Stimulated activated CD8-positive, alpha-beta memory T cell treated with anti-CD3 and anti-CD28 coated beads, Interleukin-12 subunit alpha, Interleukin-12 subunit beta, amount 100 ng/mL, for 24 hours (primary cell): ENCODE measurements at regions not wholly inside any gene's neighbourhood (a gene's known extent, or its start where the extent isn't known, plus 50 kb on each side); places are given as distances from the start of the nearest gene placed in this dataset.

Experiments used
- DNase-seq: peaks from one replicate; pipeline ENCODE4 v3.0.0-alpha.2; 2020; ENCODE audit errors: extremely low read depth

- DNase-seq: no peak
Measured at GRCh38 chr15:62608369-62608768, 434.2 kb upstream of the TPM1 start.

- DNase-seq: no peak
Measured at GRCh38 chr15:62610265-62610869, 432.2 kb upstream of the TPM1 start.

- DNase-seq: no peak
Measured at GRCh38 chr15:62611002-62611401, 431.5 kb upstream of the TPM1 start.

GRCh38 chr15:62612183-62612733 lies 430.3 kb upstream of the TPM1 start:
- DNase-seq: no peak

GRCh38 chr15:62612771-62613170 lies 429.8 kb upstream of the TPM1 start:
- DNase-seq: no peak

- DNase-seq: no peak
Measured at GRCh38 chr15:62616746-62617145, 425.8 kb upstream of the TPM1 start.

GRCh38 chr15:62617741-62618140 lies 424.8 kb upstream of the TPM1 start:
- no peak for DNase-seq

- no peak for DNase-seq
Measured at GRCh38 chr15:62618432-62618831, 424.1 kb upstream of the TPM1 start.

- DNase-seq: no peak
Measured at GRCh38 chr15:62618846-62619504, 423.6 kb upstream of the TPM1 start.

- DNase-seq: no peak
Measured at GRCh38 chr15:62619526-62619925, 423.0 kb upstream of the TPM1 start.

- DNase-seq: no peak
Measured at GRCh38 chr15:62622775-62623174, 419.8 kb upstream of the TPM1 start.

- DNase-seq: no peak
Measured at GRCh38 chr15:62624547-62625378, 417.8 kb upstream of the TPM1 start.

- DNase-seq: no peak
Measured at GRCh38 chr15:62625429-62626033, 417.0 kb upstream of the TPM1 start.

GRCh38 chr15:62626903-62627302 lies 415.6 kb upstream of the TPM1 start:
- DNase-seq: no peak

- DNase-seq: no peak
Measured at GRCh38 chr15:62631076-62631724, 411.3 kb upstream of the TPM1 start.

- DNase-seq: no peak
Measured at GRCh38 chr15:62636823-62637573, 405.5 kb upstream of the TPM1 start.

GRCh38 chr15:62637574-62637897 lies 405.0 kb upstream of the TPM1 start:
- no peak for DNase-seq

- no peak for DNase-seq
Measured at GRCh38 chr15:62637950-62638619, 404.5 kb upstream of the TPM1 start.

- no peak for DNase-seq
Measured at GRCh38 chr15:62639432-62639831, 403.1 kb upstream of the TPM1 start.

GRCh38 chr15:62639906-62640605 lies 402.5 kb upstream of the TPM1 start:
- DNase-seq: no peak
